ENCODE measurements at regions not wholly inside any gene's neighbourhood (a gene's known extent, or its start where the extent isn't known, plus 50 kb on each side); places are given as distances from the start of the nearest gene placed in this dataset.

- FAIRE-seq (no peak), DNase-seq (ENCODE audit: insufficient read length, low spot score) (no peak)
These were observed 103.4 kb upstream of the SLC22A23 start for GRCh38 chr6:3560211-3560610.

GRCh38 chr6:3559561-3559960 lies 102.7 kb upstream of the SLC22A23 start:
- no peak for FAIRE-seq
- DNase-seq (ENCODE audit: insufficient read length, low spot score), result no peak

GRCh38 chr6:3557336-3557735 lies 100.5 kb upstream of the SLC22A23 start:
- FAIRE-seq (no peak), DNase-seq (ENCODE audit: insufficient read length, low spot score) (no peak)

- DNase-seq (ENCODE audit: insufficient read length, low spot score), result no peak
- FAIRE-seq, result no peak
These were observed 96.4 kb upstream of the SLC22A23 start for GRCh38 chr6:3553254-3553653.

GRCh38 chr6:3551716-3552511 lies 95.1 kb upstream of the SLC22A23 start:
- DNase-seq (ENCODE audit: insufficient read length, low spot score), result no peak
- FAIRE-seq, result no peak

GRCh38 chr6:3549314-3549940 lies 92.6 kb upstream of the SLC22A23 start:
- FAIRE-seq, result no peak

GRCh38 chr6:3546121-3546520 lies 89.3 kb upstream of the SLC22A23 start:
- no peak for FAIRE-seq
- DNase-seq (ENCODE audit: insufficient read length, low spot score), result no peak

More at GRCh38 chr6:3549314-3549940, 92.6 kb upstream of the SLC22A23 start:
- DNase-seq (ENCODE audit: insufficient read length, low spot score), result no peak

GRCh38 chr6:3545156-3545555 lies 88.3 kb upstream of the SLC22A23 start:
- no peak for DNase-seq (ENCODE audit: insufficient read length, low spot score)
- no peak for FAIRE-seq

- FAIRE-seq, result no peak
- DNase-seq (ENCODE audit: insufficient read length, low spot score), result no peak
These were observed 85.3 kb upstream of the SLC22A23 start for GRCh38 chr6:3542032-3542640.

- FAIRE-seq (no peak), DNase-seq (ENCODE audit: insufficient read length, low spot score) (no peak)
These were observed 84.2 kb upstream of the SLC22A23 start for GRCh38 chr6:3541006-3541585.

- DNase-seq (ENCODE audit: insufficient read length, low spot score), result no peak
- FAIRE-seq, result no peak
These were observed 83.5 kb upstream of the SLC22A23 start for GRCh38 chr6:3540253-3540820.

GRCh38 chr6:3538536-3538935 lies 81.7 kb upstream of the SLC22A23 start:
- FAIRE-seq (no peak), DNase-seq (ENCODE audit: insufficient read length, low spot score) (no peak)

GRCh38 chr6:3536901-3537300 lies 80.1 kb upstream of the SLC22A23 start:
- no peak for FAIRE-seq
- DNase-seq (ENCODE audit: insufficient read length, low spot score), result no peak

GRCh38 chr6:3535776-3536435 lies 79.1 kb upstream of the SLC22A23 start:
- FAIRE-seq, result peak; percentile 33
- DNase-seq (ENCODE audit: insufficient read length, low spot score), result no peak

- no peak for DNase-seq (ENCODE audit: insufficient read length, low spot score)
- no peak for FAIRE-seq
These were observed 78.4 kb upstream of the SLC22A23 start for GRCh38 chr6:3535033-3535775.

- peak; percentile 92 for FAIRE-seq
- DNase-seq (ENCODE audit: insufficient read length, low spot score), result no peak
These were observed 77.7 kb upstream of the SLC22A23 start for GRCh38 chr6:3534599-3534998.

- no peak for FAIRE-seq
- no peak for DNase-seq (ENCODE audit: insufficient read length, low spot score)
These were observed 77.1 kb upstream of the SLC22A23 start for GRCh38 chr6:3533981-3534380.

- FAIRE-seq (no peak), DNase-seq (ENCODE audit: insufficient read length, low spot score) (no peak)
These were observed 75.6 kb upstream of the SLC22A23 start for GRCh38 chr6:3532296-3532916.

- DNase-seq (ENCODE audit: insufficient read length, low spot score) (no peak), FAIRE-seq (no peak)
These were observed 74.6 kb upstream of the SLC22A23 start for GRCh38 chr6:3531481-3531880.

- DNase-seq (ENCODE audit: insufficient read length, low spot score) (no peak), FAIRE-seq (no peak)
These were observed 73.7 kb upstream of the SLC22A23 start for GRCh38 chr6:3530515-3530914.
